DMS 273 treated with DMSO at 0.1 percent for 48 hours (cell line): ENCODE measurements at regions not wholly inside any gene's neighbourhood (a gene's known extent, or its start where the extent isn't known, plus 50 kb on each side); places are given as distances from the start of the nearest gene placed in this dataset.

ENCODE experiments used
- DNase-seq: peaks from one replicate; lab custom pipeline; 2025; lab: John Stamatoyannopoulos, UW

- DNase-seq, result no peak
Observed at GRCh38 chr22:48257685-48258055, 1495.2 kb downstream of the TBC1D22A start.

GRCh38 chr22:48256776-48257684, 1494.6 kb downstream of the TBC1D22A start:
- DNase-seq, result no peak

DNA sequence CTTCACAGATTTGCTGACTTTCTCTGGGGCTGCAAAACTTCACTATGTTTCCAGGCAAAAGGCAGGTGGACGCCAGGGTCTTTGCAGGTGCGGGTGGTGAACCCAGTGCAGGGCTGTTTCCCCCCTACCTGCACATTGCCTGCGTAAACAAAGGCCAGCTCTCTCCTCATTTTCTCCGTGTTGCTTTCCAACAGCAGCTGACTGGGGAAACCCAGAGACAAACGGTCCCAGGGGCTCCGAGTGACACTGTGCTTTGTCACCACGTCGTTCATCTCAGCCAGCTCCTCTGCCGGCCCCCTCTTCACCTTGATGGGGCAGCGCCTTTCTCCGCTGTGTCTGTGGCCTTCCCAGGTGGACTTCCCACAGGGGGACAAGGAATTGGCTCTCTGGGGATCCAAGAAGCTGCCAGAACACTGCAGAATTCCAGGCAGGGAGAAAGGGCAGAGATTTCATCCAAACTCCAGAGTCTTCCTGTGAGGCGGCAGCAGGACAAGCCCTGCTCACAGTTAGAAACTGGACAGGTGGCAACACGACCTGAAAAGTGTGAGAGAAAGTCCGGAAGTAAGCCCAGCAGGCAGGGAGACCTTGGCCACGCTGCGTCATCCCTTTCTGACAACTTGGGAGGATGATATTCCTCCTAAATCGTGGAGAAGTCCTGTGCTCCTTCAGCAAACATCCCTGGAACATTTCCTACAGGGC, 1493.7 kb downstream of the TBC1D22A start:
- no peak for DNase-seq

DNA sequence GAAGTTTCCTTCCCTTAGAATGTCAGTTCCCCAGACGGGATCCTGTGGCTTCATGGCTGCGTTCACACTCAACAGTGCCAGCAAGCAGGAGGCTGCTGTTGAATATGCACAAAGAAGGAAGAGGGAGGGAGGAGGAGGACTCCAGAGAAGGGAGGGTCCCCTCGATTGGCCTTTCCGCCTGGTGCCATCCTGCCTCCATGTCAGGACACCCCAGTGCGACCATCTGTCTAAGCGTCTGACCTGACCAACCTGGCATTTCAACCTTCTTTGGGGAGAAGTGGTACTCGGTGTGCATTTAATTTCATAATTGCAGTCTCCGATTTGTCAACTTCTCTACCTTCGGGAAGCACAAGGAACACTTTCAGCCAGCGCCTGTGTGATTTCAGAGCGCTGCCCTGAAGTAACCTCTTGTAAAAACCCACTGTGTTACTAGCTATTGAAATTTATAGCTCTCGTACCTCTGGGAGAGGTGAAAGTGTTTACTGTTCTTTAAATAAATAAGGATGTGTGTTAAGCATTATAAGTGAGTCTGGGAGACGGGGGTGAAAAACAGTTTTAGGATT, 1491.9 kb downstream of the TBC1D22A start:
- DNase-seq, result no peak

DNA sequence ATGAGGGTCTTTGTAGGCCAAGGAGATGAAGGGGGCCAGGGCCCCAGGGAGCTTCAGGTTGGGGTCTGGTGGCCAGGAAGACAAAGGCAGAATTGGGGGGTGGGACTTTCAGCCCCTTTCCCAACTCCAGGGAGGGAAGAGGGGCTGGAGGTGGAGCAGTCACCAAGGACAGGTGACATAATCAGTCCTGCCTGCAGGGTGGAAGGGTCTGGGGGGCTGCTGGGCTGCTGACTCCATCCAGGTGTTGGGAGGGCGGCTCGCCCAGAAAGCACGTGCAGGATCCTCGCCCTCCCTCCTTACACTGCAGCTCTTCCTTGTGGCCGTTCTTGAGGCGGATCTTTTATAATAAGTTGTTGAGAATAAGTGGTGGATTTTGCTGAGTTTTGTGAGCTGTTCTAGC, 1491.1 kb downstream of the TBC1D22A start:
- DNase-seq, result no peak

DNA sequence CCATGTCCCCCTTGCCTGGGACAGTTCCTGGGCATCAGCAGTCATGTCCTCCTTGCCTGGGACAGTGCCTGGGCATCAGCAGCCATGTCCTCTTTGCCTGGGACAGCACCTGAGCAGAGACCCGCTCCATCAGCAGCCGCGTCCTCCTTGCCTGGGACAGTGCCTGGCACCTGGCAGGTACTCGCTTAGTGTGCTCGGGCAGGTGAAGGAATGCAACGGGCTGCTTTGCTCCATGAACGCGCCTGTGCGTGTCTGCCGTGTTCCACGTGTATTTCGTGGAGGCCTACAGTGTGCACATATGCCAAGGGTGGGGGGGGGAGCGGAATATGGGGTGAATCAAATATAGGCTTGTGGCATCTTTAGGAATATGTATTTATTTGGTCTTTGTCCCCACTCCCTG, 1490.7 kb downstream of the TBC1D22A start:
- no peak for DNase-seq

DNA sequence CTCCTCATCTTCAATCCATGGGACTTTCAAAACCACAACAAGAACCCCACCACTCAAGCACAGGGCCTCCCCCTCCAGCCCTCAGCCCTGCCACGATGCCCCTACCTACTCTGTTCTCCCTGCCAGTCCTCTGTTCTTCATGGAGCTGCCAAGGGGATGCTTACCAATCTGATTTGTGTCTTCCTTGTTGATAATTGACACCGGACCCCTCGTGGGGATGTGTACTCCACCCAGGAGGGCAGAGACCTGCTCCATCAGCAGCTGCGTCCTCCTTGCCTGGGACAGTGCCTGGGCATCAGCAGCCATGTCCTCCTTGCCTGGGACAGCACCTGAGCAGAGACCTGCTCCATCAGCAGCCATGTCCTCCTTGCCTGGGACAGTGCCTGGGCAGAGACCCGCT, 1489.2 kb downstream of the TBC1D22A start:
- no peak for DNase-seq

GRCh38 chr22:48250937-48251530, 1488.6 kb downstream of the TBC1D22A start:
- DNase-seq, result no peak

- DNase-seq, result no peak
Observed at GRCh38 chr22:48250286-48250895, 1487.9 kb downstream of the TBC1D22A start.

- DNase-seq, result no peak
Observed at GRCh38 chr22:48249713-48250268, 1487.3 kb downstream of the TBC1D22A start.

DNA sequence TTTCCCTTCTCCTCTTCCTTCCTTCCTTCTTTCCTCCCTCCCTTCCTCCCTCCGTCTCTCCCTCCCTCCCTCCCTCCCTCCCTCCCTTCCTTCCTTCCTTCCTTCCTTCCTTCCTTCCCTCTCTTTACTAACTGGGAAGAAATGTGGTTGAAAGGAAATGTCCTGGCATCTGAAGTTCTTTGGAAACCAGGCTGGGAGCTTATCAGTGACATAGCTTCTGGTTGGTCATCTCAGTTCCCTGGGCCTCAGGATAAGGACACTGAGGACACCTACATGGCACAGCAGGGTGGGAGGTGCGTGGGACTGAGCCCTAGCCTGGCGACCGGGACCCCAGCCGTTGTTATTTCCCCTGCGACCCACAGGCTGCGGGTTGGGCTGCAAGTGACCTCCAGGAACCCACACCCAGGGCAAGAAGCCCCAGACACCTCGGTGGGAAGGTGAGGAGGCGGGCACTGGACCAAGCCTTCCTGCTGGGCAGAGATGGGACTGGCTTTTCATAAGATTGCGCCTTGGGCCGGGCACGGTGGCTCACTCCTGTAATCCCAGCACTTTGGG, 1486.5 kb downstream of the TBC1D22A start:
- no peak for DNase-seq

GRCh38 chr22:48247829-48248228, 1485.4 kb downstream of the TBC1D22A start:
- DNase-seq, result no peak

DNA sequence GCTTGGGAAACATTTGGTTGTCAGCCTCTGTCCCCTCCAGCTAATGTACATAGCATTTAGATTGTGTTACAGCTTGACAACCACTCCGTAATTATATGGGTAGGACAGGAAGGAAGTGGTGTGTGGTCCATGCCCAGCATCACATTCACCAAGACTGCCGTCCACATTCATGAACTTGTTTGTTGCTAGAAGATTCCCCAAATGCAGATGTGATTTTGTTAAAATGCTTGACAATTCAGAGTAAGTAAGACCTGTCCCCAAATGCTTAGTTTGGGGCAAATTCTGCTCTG, 1482.7 kb downstream of the TBC1D22A start:
- DNase-seq, result no peak

- no peak for DNase-seq
Observed at GRCh38 chr22:48244388-48245195, 1482.1 kb downstream of the TBC1D22A start.

GRCh38 chr22:48242461-48242864, 1480.0 kb downstream of the TBC1D22A start:
- DNase-seq, result no peak

- no peak for DNase-seq
Observed at GRCh38 chr22:48241658-48242057, 1479.2 kb downstream of the TBC1D22A start.

DNA sequence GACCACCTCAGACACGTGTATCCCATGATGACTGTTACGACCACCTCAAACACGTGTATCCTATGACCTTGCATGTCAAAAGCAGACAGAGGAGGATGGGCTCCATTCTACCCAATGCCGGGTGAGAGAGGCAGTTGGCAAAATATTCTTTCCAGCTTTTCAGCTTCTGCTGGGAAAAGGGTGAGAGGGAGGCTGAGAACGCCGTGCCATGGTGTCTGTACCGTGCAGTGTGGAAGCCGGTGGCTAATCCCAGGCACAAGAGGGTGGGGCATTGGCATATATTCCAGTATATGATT, 1478.4 kb downstream of the TBC1D22A start:
- no peak for DNase-seq

GRCh38 chr22:48240148-48240934, 1477.9 kb downstream of the TBC1D22A start:
- DNase-seq, result no peak

DNA sequence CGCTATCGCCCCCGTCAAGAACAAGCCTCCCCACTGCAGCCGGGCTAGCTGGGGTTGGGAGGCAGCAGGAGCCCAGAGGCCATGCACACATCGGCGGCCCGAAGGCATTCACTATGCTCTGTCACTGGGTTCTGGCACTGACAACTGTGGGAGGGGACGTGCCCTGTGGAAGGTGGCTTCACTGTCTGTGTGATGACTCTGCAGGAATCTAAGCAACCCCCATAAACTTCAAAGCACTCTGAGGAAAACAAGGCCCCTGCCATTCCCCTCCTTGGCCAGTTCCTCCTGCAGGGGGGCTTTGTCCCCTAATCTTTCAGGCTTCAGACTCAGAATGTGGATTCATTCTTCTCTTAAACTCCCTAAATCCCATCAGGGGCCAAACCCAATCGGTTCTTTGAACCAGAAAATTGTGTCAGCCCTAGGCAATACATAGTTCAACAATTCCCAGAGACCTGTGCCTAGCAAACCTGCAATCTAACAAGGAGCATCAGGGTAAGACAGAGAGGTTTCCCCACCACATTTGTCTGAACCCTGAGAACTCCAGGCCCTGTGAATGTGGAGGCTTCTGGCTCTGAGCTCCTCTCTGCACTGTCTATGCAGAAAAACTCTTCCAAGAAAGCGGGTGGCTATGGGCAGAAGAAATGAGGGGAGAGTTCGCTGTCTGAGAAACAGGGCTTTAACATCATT, 1477.2 kb downstream of the TBC1D22A start:
- DNase-seq, result no peak

DNA sequence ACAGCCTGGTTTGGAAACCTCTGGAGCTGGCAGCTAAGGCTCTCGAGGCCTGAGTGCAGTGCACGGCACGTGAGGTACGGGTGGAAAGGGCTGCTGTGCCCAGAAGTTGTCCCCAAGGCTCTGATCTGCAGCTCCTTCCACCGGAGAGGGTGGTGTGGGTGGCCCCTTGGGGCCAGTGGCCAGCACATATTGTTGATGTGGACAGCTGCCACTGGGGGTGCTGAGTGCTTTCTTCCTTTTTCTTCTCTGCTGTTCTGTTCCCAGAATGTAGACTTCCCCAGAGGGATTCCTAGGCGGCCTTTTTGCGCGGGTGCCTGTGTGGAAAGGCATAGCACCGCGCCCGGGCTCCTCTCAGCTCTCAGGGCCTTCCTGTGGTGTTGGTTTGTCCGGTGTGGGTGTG, 1476.5 kb downstream of the TBC1D22A start:
- DNase-seq, result no peak
